GM18511 (cell line): ENCODE measurements at regions not wholly inside any gene's neighbourhood (a gene's known extent, or its start where the extent isn't known, plus 50 kb on each side); places are given as distances from the start of the nearest gene placed in this dataset.
"Not testable (repeated sequence)": the region's sequence is repeated elsewhere in the genome, so short reads cannot be mapped to it uniquely, and the experiment has no call there.

Experiments
- ATAC-seq: cut with Tn5 transposase; IDR thresholded peaks from one replicate; pipeline ENCODE4 v1.9.1; 2021; ENCODE audit warnings: mild to moderate bottlenecking, moderate library complexity; ENCODE audit not compliant: unreplicated experiment

- ATAC-seq: no peak
These were observed 92.6 kb downstream of the KIF26A start for GRCh38 chr14:104230946-104231345.

- no peak for ATAC-seq
These were observed 93.7 kb downstream of the KIF26A start for GRCh38 chr14:104232070-104232484.

GRCh38 chr14:104234007-104234786 lies 95.8 kb downstream of the KIF26A start:
- not testable (repeated sequence) for ATAC-seq

- no peak for ATAC-seq
These were observed 97.3 kb downstream of the KIF26A start for GRCh38 chr14:104235686-104236085.

- no peak for ATAC-seq
These were observed 99.5 kb downstream of the KIF26A start for GRCh38 chr14:104237651-104238423.

GRCh38 chr14:104238424-104239184 lies 100.2 kb downstream of the KIF26A start:
- ATAC-seq: no peak

- no peak for ATAC-seq
These were observed 100.9 kb downstream of the KIF26A start for GRCh38 chr14:104239185-104239775.

GRCh38 chr14:104239861-104240301 lies 101.5 kb downstream of the KIF26A start:
- no peak for ATAC-seq

GRCh38 chr14:104240434-104241157 lies 102.2 kb downstream of the KIF26A start:
- no peak for ATAC-seq

- no peak for ATAC-seq
These were observed 104.8 kb downstream of the KIF26A start for GRCh38 chr14:104243200-104243599.

GRCh38 chr14:104244221-104245011 lies 106.0 kb downstream of the KIF26A start:
- ATAC-seq: no peak

GRCh38 chr14:104245075-104245474 lies 106.7 kb downstream of the KIF26A start:
- no peak for ATAC-seq

- ATAC-seq: no peak
These were observed 107.3 kb downstream of the KIF26A start for GRCh38 chr14:104245723-104246122.

GRCh38 chr14:104246401-104247335 lies 108.3 kb downstream of the KIF26A start:
- no peak for ATAC-seq

GRCh38 chr14:104247336-104248202 lies 109.2 kb downstream of the KIF26A start:
- ATAC-seq: no peak

- ATAC-seq: no peak
These were observed 110.0 kb downstream of the KIF26A start for GRCh38 chr14:104248203-104249055.

- ATAC-seq: no peak
These were observed 110.7 kb downstream of the KIF26A start for GRCh38 chr14:104249089-104249488.
